B cell (primary cell): ENCODE measurements at regions not wholly inside any gene's neighbourhood (a gene's known extent, or its start where the extent isn't known, plus 50 kb on each side); places are given as distances from the start of the nearest gene placed in this dataset.

ENCODE experiments used
- ATAC-seq: fragments of 200-7000 bp; cut with Tn5 transposase; one replicate; pipeline ENCODE4 v1.10.0; 2021; ENCODE audit warnings: low read depth, mild to moderate bottlenecking, moderate number of reproducible peaks, moderate library complexity
- CTCF ChIA-PET: fragments of 350-600 bp; sonication (Branson Sonifier 250); formaldehyde crosslinking; loops from one replicate; lab custom pipeline; 2021; ENCODE audit warnings: antibody characterized with exemption, inconsistent platforms; lab: Charles Lee
- POLR2A ChIA-PET: fragments of 350-600 bp; sonication (Branson Sonifier 250); formaldehyde crosslinking; loops from one replicate; lab custom pipeline; 2021; ENCODE audit warnings: antibody characterized with exemption; lab: Charles Lee
- DNase-seq: peaks from one replicate; pipeline ENCODE4 v3.0.0; 2013
- H2AFZ ChIP-seq: 2 replicates; pipeline ENCODE4 v1.6.1; 2012; ENCODE audit warnings: mild to moderate bottlenecking, low read depth, low read length; ENCODE audit not compliant: insufficient read depth, poor library complexity, severe bottlenecking
- H3K27ac ChIP-seq, 2 donors: 1 replicate in 1 of 2; 2 replicates in 1 of 2; pipeline ENCODE4 v1.5.1; 2012 to 2013; ENCODE audit warnings: low read length in 2 of 2, mild to moderate bottlenecking in 2 of 2, moderate library complexity in 1 of 2
- H3K27me3 ChIP-seq, 4 experiments: fragments of 200-600 bp in 1 of 4; sonication (generic) in 1 of 4; replicated peaks in 1 of 4; 1 replicate in 2 of 4; 2 replicates in 2 of 4; pipeline versions ENCODE4 v1.6.1 to v1.7.0; 2013 to 2016; ENCODE audit warnings: low read length in 3 of 4, mild to moderate bottlenecking in 2 of 4, mixed read lengths in 1 of 4, moderate library complexity in 1 of 4; ENCODE audit not compliant: insufficient read depth in 4 of 4, control insufficient read depth in 3 of 4; ENCODE audit errors: control extremely low read depth in 1 of 4
- H3K36me3 ChIP-seq, 2 experiments: replicated peaks in 1 of 2; 1 replicate in 1 of 2; 2 replicates in 1 of 2; pipeline versions ENCODE4 v1.6.1 to v1.7.1; 2013; ENCODE audit warnings: low read length in 1 of 2; ENCODE audit not compliant: insufficient read depth in 2 of 2, control insufficient read depth in 1 of 2; ENCODE audit errors: control extremely low read depth in 1 of 2, extremely low read depth in 1 of 2
- H3K4me1 ChIP-seq, 2 donors: fragments of 200-600 bp in 1 of 2; sonication (generic) in 1 of 2; 1 replicate in 1 of 2; 2 replicates in 1 of 2; pipeline versions ENCODE4 v1.5.1 to v1.6.1; 2013 to 2017; ENCODE audit warnings: low read length in 2 of 2; ENCODE audit not compliant: control insufficient read depth in 2 of 2, insufficient read depth in 2 of 2
- H3K4me2 ChIP-seq: replicated peaks from 2 replicates; pipeline ENCODE3; 2012; ENCODE audit warnings: mild to moderate bottlenecking, low read depth, low read length; ENCODE audit not compliant: poor library complexity, severe bottlenecking
- H3K4me3 ChIP-seq, 5 experiments: fragments of 200-600 bp in 1 of 5; sonication (generic) in 1 of 5; 1 replicate in 3 of 5; 2 replicates in 2 of 5; pipeline versions ENCODE4 v1.5.1 to v1.7.0; 2011 to 2016; ENCODE audit warnings: low read length in 4 of 5, mild to moderate bottlenecking in 4 of 5, low read depth in 2 of 5, control low read depth in 1 of 5, moderate library complexity in 1 of 5; ENCODE audit not compliant: insufficient read depth in 1 of 5; ENCODE audit errors: control extremely low read depth in 1 of 5, extremely low read depth in 1 of 5
- H3K79me2 ChIP-seq: fragments of 200-600 bp; sonication (generic); one replicate; pipeline ENCODE4 v1.6.0; 2016; ENCODE audit warnings: low read length; ENCODE audit not compliant: control insufficient read depth, insufficient read depth
- H3K9ac ChIP-seq: fragments of 200-600 bp; sonication (generic); 2 replicates; pipeline ENCODE4 v1.6.1; 2017; ENCODE audit warnings: mild to moderate bottlenecking, low read length, moderate library complexity
- H3K9me3 ChIP-seq, 3 donors: one replicate each; pipeline versions ENCODE4 v1.6.1 to v1.7.1; 2013; ENCODE audit warnings: low read length in 2 of 3; ENCODE audit not compliant: control insufficient read depth in 2 of 3, insufficient read depth in 1 of 3; ENCODE audit errors: control extremely low read depth in 1 of 3
- H4K20me1 ChIP-seq: 2 replicates; pipeline ENCODE4 v1.6.0; 2012; ENCODE audit warnings: mild to moderate bottlenecking, low read length; ENCODE audit not compliant: insufficient read depth, control insufficient read depth, poor library complexity, severe bottlenecking
- H3K27ac Mint-ChIP-seq: one replicate; pipeline ENCODE4 v1.8.0; 2021; ENCODE audit warnings: mixed read lengths
- H3K27me3 Mint-ChIP-seq: one replicate; pipeline ENCODE4 v1.8.0; 2021; ENCODE audit warnings: mixed read lengths
- H3K4me1 Mint-ChIP-seq: one replicate; pipeline ENCODE4 v1.8.0; 2021; ENCODE audit warnings: mixed read lengths
- H3K4me3 Mint-ChIP-seq: one replicate; pipeline ENCODE4 v1.8.0; 2021; ENCODE audit warnings: mixed read lengths
- H3K9me3 Mint-ChIP-seq: one replicate; pipeline ENCODE4 v1.8.0; 2022; ENCODE audit warnings: mixed read lengths; ENCODE audit not compliant: insufficient read depth
- EZH2 ChIP-seq: IDR thresholded peaks from 2 replicates; pipeline ENCODE4 v1.6.1; 2012; ENCODE audit warnings: borderline replicate concordance, low read depth, mild to moderate bottlenecking, moderate library complexity, low read length; ENCODE audit not compliant: insufficient read depth, poor library complexity, severe bottlenecking
- WGBS: methylation state at CpG from one replicate; pipeline ENCODE4 v1.1.5; 2013; ENCODE audit warnings: missing lambda C conversion rate; ENCODE audit not compliant: insufficient coverage; 5-methylcytosine and 5-hydroxymethylcytosine counted together
- intact Hi-C: fragments of 100-400 bp; cut with micrococcal nuclease; formaldehyde crosslinking; loops from one replicate; pipeline ENCODE4 v1.10.0; 2022
- TF ChIP-seq, protein P1 (sequence below): fragments of 200-600 bp; IDR thresholded peaks from one replicate; pipeline ENCODE4 v1.8.0; 2022; ENCODE audit warnings: antibody characterized with exemption, mild to moderate bottlenecking

DNA sequence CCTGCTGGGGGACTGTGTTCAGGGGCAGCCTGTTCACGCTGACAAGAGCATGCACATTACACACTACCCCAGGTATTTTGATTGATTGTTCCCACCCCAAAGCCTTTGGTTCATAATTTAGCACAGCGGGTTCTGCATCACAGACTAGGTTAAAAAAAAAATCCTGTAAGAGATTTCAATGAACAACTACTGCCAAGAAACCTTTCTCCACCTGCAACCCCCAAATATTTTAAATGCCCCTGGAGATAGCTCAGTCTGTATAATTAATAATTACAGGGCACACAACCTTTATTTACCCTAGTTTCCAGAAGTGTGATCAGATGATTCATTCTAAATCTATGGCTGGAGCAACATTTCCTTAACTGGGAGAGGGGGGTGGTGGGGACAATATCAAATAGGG is 87.6 kb downstream of the NR2F2 start:
- no peaks in the 10 kb centered on the region for H3K79me2 ChIP-seq
- Mint-ChIP-seq H3K27ac (no peak overlapping the region), H3K27me3 (peaks cover 56% of the 10 kb centered on the region), H3K9me3 (no peaks in the 10 kb centered on the region), H3K4me1 (no peaks in the 10 kb centered on the region), H3K4me3 (no peak overlapping the region)
- H3K36me3 ChIP-seq = no peaks in the 10 kb centered on the region
- no peak overlapping the region for H3K27ac ChIP-seq
- TF ChIP-seq, protein P1, sequence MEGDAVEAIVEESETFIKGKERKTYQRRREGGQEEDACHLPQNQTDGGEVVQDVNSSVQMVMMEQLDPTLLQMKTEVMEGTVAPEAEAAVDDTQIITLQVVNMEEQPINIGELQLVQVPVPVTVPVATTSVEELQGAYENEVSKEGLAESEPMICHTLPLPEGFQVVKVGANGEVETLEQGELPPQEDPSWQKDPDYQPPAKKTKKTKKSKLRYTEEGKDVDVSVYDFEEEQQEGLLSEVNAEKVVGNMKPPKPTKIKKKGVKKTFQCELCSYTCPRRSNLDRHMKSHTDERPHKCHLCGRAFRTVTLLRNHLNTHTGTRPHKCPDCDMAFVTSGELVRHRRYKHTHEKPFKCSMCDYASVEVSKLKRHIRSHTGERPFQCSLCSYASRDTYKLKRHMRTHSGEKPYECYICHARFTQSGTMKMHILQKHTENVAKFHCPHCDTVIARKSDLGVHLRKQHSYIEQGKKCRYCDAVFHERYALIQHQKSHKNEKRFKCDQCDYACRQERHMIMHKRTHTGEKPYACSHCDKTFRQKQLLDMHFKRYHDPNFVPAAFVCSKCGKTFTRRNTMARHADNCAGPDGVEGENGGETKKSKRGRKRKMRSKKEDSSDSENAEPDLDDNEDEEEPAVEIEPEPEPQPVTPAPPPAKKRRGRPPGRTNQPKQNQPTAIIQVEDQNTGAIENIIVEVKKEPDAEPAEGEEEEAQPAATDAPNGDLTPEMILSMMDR = no peak
- TF ChIP-seq EZH2 = no peak
- intact Hi-C loops = no loop called here
- no peaks in the 10 kb centered on the region for H4K20me1 ChIP-seq
- H2AFZ ChIP-seq = no peak overlapping the region
- H3K4me1 ChIP-seq = no peaks in the 10 kb centered on the region
- H3K9me3 ChIP-seq = peaks cover 0 to 12% (median 0%) of the 10 kb centered on the region in 3 donors
- ATAC-seq (no peak), DNase-seq (no peak)
- no peak overlapping the region for H3K4me2 ChIP-seq
- peaks cover 0 to 36% (median 14%) of the 10 kb centered on the region in 4 experiments for H3K27me3 ChIP-seq
- H3K9ac ChIP-seq = no peak overlapping the region
- 20% methylated on average over 1 of the region's 2 CpGs for WGBS
- no peak overlapping the region for H3K4me3 ChIP-seq
- ChIA-PET POLR2A (no interaction called here), CTCF (no interaction called here)

DNA sequence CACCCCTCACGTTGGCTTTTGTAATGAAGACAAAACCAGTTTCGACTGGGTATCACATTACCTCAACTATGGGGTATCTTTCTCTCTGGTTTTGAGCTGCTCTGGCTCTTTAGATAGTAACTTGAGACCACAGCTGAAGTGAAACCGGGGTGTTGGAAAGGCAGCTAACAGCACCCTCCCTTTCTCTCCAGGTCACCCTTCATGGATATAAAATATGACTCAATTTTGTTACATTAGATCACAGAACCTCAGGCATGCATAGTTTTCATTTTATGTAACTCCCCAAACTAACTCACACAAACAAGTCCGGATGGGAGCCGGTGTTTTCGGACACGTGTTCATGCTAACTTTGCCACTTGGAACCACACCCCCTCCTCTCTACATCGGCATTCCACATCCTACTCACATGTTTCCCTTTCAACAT is 90.7 kb downstream of the NR2F2 start:
- H3K4me1 ChIP-seq = no peaks in the 10 kb centered on the region
- H3K9ac ChIP-seq = no peak overlapping the region
- Mint-ChIP-seq H3K27ac (no peak overlapping the region), H3K9me3 (peaks cover 2% of the 10 kb centered on the region), H3K4me3 (no peak overlapping the region), H3K4me1 (no peaks in the 10 kb centered on the region), H3K27me3 (peaks cover 30% of the 10 kb centered on the region)
- intact Hi-C loops = no loop called here
- H3K36me3 ChIP-seq = no peaks in the 10 kb centered on the region
- no peaks in the 10 kb centered on the region for H3K79me2 ChIP-seq
- ChIA-PET CTCF (no interaction called here), POLR2A (no interaction called here)
- H3K27ac ChIP-seq = no peak overlapping the region
- DNase-seq (no peak), ATAC-seq (no peak)
- H3K9me3 ChIP-seq = peaks cover 0 to 7% (median 0%) of the 10 kb centered on the region in 3 donors
- no peaks in the 10 kb centered on the region for H4K20me1 ChIP-seq
- H3K4me3 ChIP-seq = no peak overlapping the region
- TF ChIP-seq, protein P1 = no peak
- no peak for TF ChIP-seq EZH2
- 73% methylated on average over 4 of the region's 8 CpGs for WGBS
- H3K4me2 ChIP-seq = no peak overlapping the region
- H2AFZ ChIP-seq = no peak overlapping the region
- H3K27me3 ChIP-seq = peaks cover 0 to 22% (median 9%) of the 10 kb centered on the region in 4 experiments
